PC-3 (cell line): ENCODE measurements at regions not wholly inside any gene's neighbourhood (a gene's known extent, or its start where the extent isn't known, plus 50 kb on each side); places are given as distances from the start of the nearest gene placed in this dataset.
A peak's percentile ranks its signal among the peaks of the same experiment; 100 is the strongest.

ENCODE experiments used
- ATAC-seq: fragments of 200-7000 bp; cut with Tn5 transposase; 2 replicates; pipeline ENCODE4 v1.9.1; 2020; ENCODE audit warnings: mild to moderate bottlenecking, moderate library complexity
- BruUV-seq: library from RNA; stranded (reverse); fragments of 400-500 nt; replicated peaks from 2 replicates; lab custom pipeline; 2021; lab: Mats Ljungman, UMichigan
- CTCF ChIA-PET: fragments of 300-600 bp; sonication (Branson Sonifier 250); formaldehyde crosslinking; loops from one replicate; lab custom pipeline; 2022; ENCODE audit warnings: antibody characterized with exemption; lab: Charles Lee
- POLR2A ChIA-PET: fragments of 300-600 bp; sonication (Branson Sonifier 250); formaldehyde crosslinking; loops from one replicate; lab custom pipeline; 2022; ENCODE audit warnings: antibody characterized with exemption; ENCODE audit not compliant: unreplicated experiment; lab: Charles Lee
- DNase-seq: peaks from one replicate; pipeline ENCODE4 v3.0.0-alpha.2; 2015
- H2AFZ ChIP-seq: fragments of 300-600 bp; sonication (generic); 2 replicates; pipeline ENCODE4 v1.6.0; 2016; ENCODE audit warnings: antibody characterized with exemption, low read length
- H3F3A ChIP-seq: fragments of 300-600 bp; sonication (generic); one replicate; pipeline ENCODE4 v1.6.0; 2017; ENCODE audit warnings: antibody characterized with exemption, low read length, control low read depth, mild to moderate bottlenecking; ENCODE audit not compliant: unreplicated experiment
- H3K27ac ChIP-seq: fragments of 300-600 bp; sonication (generic); 2 replicates; pipeline ENCODE4 v1.5.1; 2016; ENCODE audit warnings: mild to moderate bottlenecking, low read length
- H3K27me3 ChIP-seq: fragments of 300-600 bp; sonication (generic); 2 replicates; pipeline ENCODE4 v1.6.1; 2016; ENCODE audit warnings: low read length, mixed read lengths
- H3K36me3 ChIP-seq: fragments of 300-600 bp; sonication (generic); 2 replicates; pipeline ENCODE4 v1.6.1; 2016; ENCODE audit warnings: low read depth, mixed run types, low read length, mixed read lengths
- H3K4me1 ChIP-seq: fragments of 300-600 bp; sonication (generic); 2 replicates; pipeline ENCODE4 v1.5.1; 2016; ENCODE audit warnings: low read length; ENCODE audit not compliant: insufficient read depth
- H3K4me2 ChIP-seq: fragments of 300-600 bp; sonication (generic); 2 replicates; pipeline ENCODE4 v1.6.0; 2016; ENCODE audit warnings: low read length
- H3K4me3 ChIP-seq: fragments of 300-600 bp; sonication (generic); 2 replicates; pipeline ENCODE4 v1.5.1; 2016; ENCODE audit warnings: mild to moderate bottlenecking, low read length, mixed read lengths
- H3K79me2 ChIP-seq: fragments of 300-600 bp; sonication (generic); 2 replicates; pipeline ENCODE4 v1.6.1; 2017; ENCODE audit warnings: low read length, mixed read lengths
- H3K9ac ChIP-seq: fragments of 300-600 bp; sonication (generic); 2 replicates; pipeline ENCODE4 v1.6.0; 2016; ENCODE audit warnings: mild to moderate bottlenecking, low read length
- H3K9me2 ChIP-seq: fragments of 300-600 bp; sonication (generic); replicated peaks from 2 replicates; pipeline ENCODE4 v1.6.1; 2016; ENCODE audit warnings: mixed run types, low read length, mixed read lengths
- H3K9me3 ChIP-seq: fragments of 300-600 bp; sonication (generic); 2 replicates; pipeline ENCODE4 v1.6.1; 2016; ENCODE audit warnings: low read length, mixed read lengths
- H4K20me1 ChIP-seq: fragments of 300-600 bp; sonication (generic); 2 replicates; pipeline ENCODE4 v1.6.1; 2016; ENCODE audit warnings: low read length, mixed read lengths
- EZH2 ChIP-seq: fragments of 300-600 bp; sonication (generic); IDR thresholded peaks from one replicate; pipeline ENCODE4 v1.6.1; 2017; ENCODE audit warnings: antibody characterized with exemption, mild to moderate bottlenecking, low read length; ENCODE audit not compliant: unreplicated experiment
- EZH2phosphoT487 ChIP-seq: fragments of 300-600 bp; sonication (generic); IDR thresholded peaks from 2 replicates; pipeline ENCODE4 v1.6.1; 2018; ENCODE audit warnings: mild to moderate bottlenecking, antibody characterized with exemption, low read length, borderline replicate concordance
- intact Hi-C: fragments of 100-400 bp; cut with micrococcal nuclease; formaldehyde crosslinking; loops from 2 replicates; pipeline ENCODE4 v1.9.0; 2023
- TF ChIP-seq, protein P1 (sequence below): fragments of 300-600 bp; sonication (generic); conservative IDR thresholded peaks from 2 replicates; pipeline ENCODE4 v1.5.1; 2017; ENCODE audit warnings: antibody characterized with exemption, low read depth, mild to moderate bottlenecking, low read length

DNA sequence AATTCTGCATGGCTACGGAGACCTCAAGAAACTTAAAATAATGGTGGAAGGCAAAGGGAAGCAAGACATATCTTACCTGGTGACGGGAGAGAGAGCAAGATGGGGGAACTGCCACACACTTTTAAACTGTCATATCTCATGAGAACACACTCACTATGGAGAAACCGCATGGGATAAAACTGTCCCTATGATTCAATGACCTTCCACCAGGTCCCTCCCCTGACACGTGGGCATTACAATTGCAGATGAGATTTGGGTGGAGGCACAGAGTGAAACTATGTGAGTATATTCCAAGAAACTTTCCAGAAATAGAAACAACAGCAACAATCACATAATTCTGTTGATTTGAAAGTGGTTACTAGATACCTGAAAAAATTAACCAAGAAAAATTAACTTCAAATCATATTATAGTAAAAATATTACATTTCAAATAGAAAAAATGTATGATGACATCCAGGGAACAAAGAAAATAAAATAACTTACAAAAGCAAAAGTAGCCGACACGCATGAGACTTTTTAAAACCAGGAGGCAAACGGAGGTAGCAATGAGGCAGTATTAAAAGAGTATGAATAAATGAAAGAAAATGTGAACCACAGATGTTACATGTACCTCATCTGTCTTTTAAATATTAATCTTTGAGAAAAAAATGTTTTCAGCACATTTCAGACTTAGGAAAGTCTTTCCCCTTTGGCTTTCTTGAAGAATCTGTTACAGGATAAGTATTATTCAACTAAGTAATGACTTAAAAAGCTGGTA, 879.5 kb downstream of the TECRL start:
- H3K4me2 ChIP-seq = no peak overlapping the region
- H4K20me1 ChIP-seq = no peaks in the 10 kb centered on the region
- intact Hi-C loops = loop anchor here (2.0 kb wide), 1 partner anchor 233 kb away; no protein-coding TSS in a partner anchor
- TF ChIP-seq, protein P1, sequence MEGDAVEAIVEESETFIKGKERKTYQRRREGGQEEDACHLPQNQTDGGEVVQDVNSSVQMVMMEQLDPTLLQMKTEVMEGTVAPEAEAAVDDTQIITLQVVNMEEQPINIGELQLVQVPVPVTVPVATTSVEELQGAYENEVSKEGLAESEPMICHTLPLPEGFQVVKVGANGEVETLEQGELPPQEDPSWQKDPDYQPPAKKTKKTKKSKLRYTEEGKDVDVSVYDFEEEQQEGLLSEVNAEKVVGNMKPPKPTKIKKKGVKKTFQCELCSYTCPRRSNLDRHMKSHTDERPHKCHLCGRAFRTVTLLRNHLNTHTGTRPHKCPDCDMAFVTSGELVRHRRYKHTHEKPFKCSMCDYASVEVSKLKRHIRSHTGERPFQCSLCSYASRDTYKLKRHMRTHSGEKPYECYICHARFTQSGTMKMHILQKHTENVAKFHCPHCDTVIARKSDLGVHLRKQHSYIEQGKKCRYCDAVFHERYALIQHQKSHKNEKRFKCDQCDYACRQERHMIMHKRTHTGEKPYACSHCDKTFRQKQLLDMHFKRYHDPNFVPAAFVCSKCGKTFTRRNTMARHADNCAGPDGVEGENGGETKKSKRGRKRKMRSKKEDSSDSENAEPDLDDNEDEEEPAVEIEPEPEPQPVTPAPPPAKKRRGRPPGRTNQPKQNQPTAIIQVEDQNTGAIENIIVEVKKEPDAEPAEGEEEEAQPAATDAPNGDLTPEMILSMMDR = no peak
- no peak for TF ChIP-seq EZH2
- TF ChIP-seq EZH2phosphoT487 = no peak
- H2AFZ ChIP-seq = peak overlapping the region; percentile 32; the same call in 1 of the 2 replicates
- H3K27ac ChIP-seq = no peak overlapping the region
- H3K79me2 ChIP-seq = no peaks in the 10 kb centered on the region
- BruUV-seq = no TSS peak
- H3K9ac ChIP-seq = no peak overlapping the region
- no peaks in the 10 kb centered on the region for H3K36me3 ChIP-seq
- H3F3A ChIP-seq = no peaks in the 10 kb centered on the region
- no peaks in the 10 kb centered on the region for H3K27me3 ChIP-seq
- H3K4me1 ChIP-seq = no peaks in the 10 kb centered on the region
- DNase-seq (no peak), ATAC-seq (no peak)
- H3K9me2 ChIP-seq = no peaks in the 10 kb centered on the region
- H3K4me3 ChIP-seq = no peak overlapping the region
- POLR2A ChIA-PET = no interaction called here
- CTCF ChIA-PET = interaction anchor here (0.5 kb wide), 1 partner anchor 33 kb away, joined by 3 read pairs; no protein-coding TSS in a partner anchor
- no peaks in the 10 kb centered on the region for H3K9me3 ChIP-seq

DNA sequence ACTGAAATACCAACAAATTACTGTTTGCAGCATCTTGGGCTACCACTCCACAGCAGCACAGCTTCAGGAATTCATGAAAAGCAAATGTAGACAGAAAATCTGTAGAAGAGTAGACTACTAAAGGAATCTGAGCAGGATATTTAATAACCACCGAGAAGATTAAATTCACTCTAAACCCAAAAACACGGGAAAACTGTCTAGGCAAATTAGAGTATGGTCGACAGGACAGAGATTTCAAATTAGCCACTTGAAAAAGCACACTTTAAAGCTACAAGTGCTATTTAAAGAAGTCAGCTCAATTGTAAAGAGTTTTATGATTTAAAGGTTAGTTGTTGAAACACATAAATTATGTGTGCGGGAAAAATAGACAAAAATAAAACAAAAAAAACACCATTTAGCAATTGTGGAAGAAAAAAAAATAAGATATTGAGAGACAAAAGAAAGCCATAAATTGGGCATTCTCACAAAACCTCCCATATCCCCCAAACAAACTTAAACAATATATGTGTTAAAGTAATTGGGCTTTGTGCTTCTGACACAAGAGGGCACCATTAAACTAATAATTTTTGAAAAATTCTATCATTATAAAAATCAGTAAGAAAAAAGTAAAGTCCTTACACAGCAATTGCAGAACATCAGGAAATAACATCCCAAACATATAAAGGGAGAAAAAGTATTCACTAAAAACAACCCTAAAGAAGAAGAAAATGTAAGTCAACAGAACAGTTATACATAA, 880.8 kb downstream of the TECRL start:
- Histone ChIP-seq H3K9ac (no peak overlapping the region), H4K20me1 (no peaks in the 10 kb centered on the region), H3K9me3 (no peaks in the 10 kb centered on the region), H3K36me3 (no peaks in the 10 kb centered on the region), H3K4me3 (no peak overlapping the region), H3K79me2 (no peaks in the 10 kb centered on the region), H3K9me2 (no peaks in the 10 kb centered on the region), H3K27ac (no peak overlapping the region), H3F3A (no peaks in the 10 kb centered on the region), H3K4me1 (no peaks in the 10 kb centered on the region), H3K27me3 (no peaks in the 10 kb centered on the region), H2AFZ (no peak overlapping the region), H3K4me2 (no peak overlapping the region)
- no peak for TF ChIP-seq EZH2
- TF ChIP-seq, protein P1 = peak; percentile 64
- DNase-seq = peak; percentile 48
- intact Hi-C loops = loop anchor here (1.0 to 2.0 kb wide), 5 partner anchors 189 to 1057 kb away; no protein-coding TSS in a partner anchor
- no TSS peak for BruUV-seq
- ATAC-seq = no peak
- CTCF ChIA-PET = interaction anchor here (0.7 to 1.0 kb wide), 4 partner anchors 35 to 1014 kb away, joined by 3 to 5 read pairs (median 4); no protein-coding TSS in a partner anchor
- POLR2A ChIA-PET = no interaction called here

DNA sequence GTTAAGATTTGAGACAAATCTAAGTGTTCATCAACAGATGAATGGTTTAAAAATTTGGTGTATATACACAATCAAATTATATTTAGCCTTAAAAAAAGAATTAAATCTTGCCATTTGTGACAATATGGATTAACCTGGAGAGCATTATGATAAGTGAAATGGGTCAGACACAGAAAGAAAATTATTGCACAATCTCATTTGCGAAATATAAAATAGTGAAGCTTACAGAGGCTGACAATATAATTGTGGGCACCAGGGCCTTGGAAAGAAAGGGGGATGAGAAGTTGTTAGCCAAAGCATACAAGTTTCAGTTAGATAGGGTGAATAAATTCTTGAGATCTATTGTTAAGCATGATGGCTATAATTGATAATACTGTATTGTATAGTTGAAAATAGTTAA, 883.0 kb downstream of the TECRL start:
- H3K79me2 ChIP-seq = no peaks in the 10 kb centered on the region
- H3F3A ChIP-seq = no peaks in the 10 kb centered on the region
- H3K4me3 ChIP-seq = no peak overlapping the region
- no peaks in the 10 kb centered on the region for H4K20me1 ChIP-seq
- intact Hi-C loops = no loop called here
- ATAC-seq (no peak), DNase-seq (no peak)
- no peak overlapping the region for H3K9ac ChIP-seq
- no peaks in the 10 kb centered on the region for H3K36me3 ChIP-seq
- TF ChIP-seq EZH2 = no peak
- TF ChIP-seq, protein P1 = no peak
- no peak for TF ChIP-seq EZH2phosphoT487
- BruUV-seq = no TSS peak
- H3K4me1 ChIP-seq = no peaks in the 10 kb centered on the region
- no peak overlapping the region for H3K27ac ChIP-seq
- H3K27me3 ChIP-seq = no peaks in the 10 kb centered on the region
- CTCF ChIA-PET = no interaction called here
- POLR2A ChIA-PET = no interaction called here
- H2AFZ ChIP-seq = no peak overlapping the region
- H3K9me3 ChIP-seq = peaks cover 10% of the 10 kb centered on the region
- no peak overlapping the region for H3K4me2 ChIP-seq
- H3K9me2 ChIP-seq = no peaks in the 10 kb centered on the region
